ENCODE measurements at regions not wholly inside any gene's neighbourhood (a gene's known extent, or its start where the extent isn't known, plus 50 kb on each side); places are given as distances from the start of the nearest gene placed in this dataset.

- H3K36me3 ChIP-seq (ENCODE audit: control insufficient read depth, insufficient read depth, low read length): no peaks in the 10 kb centered on the region
- dilution Hi-C loops (cut with HindIII; ENCODE audit: low sequenced_read_pairs, unreplicated experiment): no loop called here
Observed at GRCh38 chr10:109237682-109238081, 685.6 kb downstream of the XPNPEP1 start.

More at GRCh38 chr10:109237682-109238081, 685.6 kb downstream of the XPNPEP1 start:
- H3K79me1 ChIP-seq (ENCODE audit: low read depth in 1 of 2, low read length in 2 of 2): no peaks in the 10 kb centered on the region
- H4K5ac ChIP-seq (ENCODE audit: low read depth, low read length): no peak overlapping the region
- no peak overlapping the region for H4K8ac ChIP-seq (ENCODE audit: low read depth in 2 of 2, low read length in 2 of 2)
- H3K27me3 ChIP-seq (ENCODE audit: control insufficient read depth, insufficient read depth, low read length): no peaks in the 10 kb centered on the region
- no peaks in the 10 kb centered on the region for H3K4me1 ChIP-seq (ENCODE audit: control insufficient read depth, insufficient read depth, low read length)
- H4K20me1 ChIP-seq (ENCODE audit: insufficient read depth, low read length): no peaks in the 10 kb centered on the region
- H2AK9ac ChIP-seq (replicated peaks; ENCODE audit: low read depth, low read length, poor library complexity): no peak overlapping the region
- H2BK120ac ChIP-seq (ENCODE audit: low read depth, low read length): no peak overlapping the region
- no peak overlapping the region for H3K4me3 ChIP-seq (ENCODE audit: insufficient read depth, low read depth, low read length)
- TF ChIP-seq ELK1 (IDR thresholded peaks at IDR 0.05; ENCODE audit: borderline replicate concordance, low read depth, low read length) (no peak), USF2 (IDR thresholded peaks at IDR 0.05; ENCODE audit: low read depth, low read length) (no peak), CTCF (conservative IDR thresholded peaks at IDR 0.05; ENCODE audit: low read depth, low read length) (no peak), MAZ (IDR thresholded peaks at IDR 0.05; ENCODE audit: borderline replicate concordance, low read depth, low read length) (no peak), SMC3 (IDR thresholded peaks at IDR 0.05; ENCODE audit: low read depth, low read length) (no peak), RAD21 (IDR thresholded peaks at IDR 0.05; ENCODE audit: low read length) (no peak), BHLHE40 (IDR thresholded peaks at IDR 0.05; ENCODE audit: low read depth, low read length) (no peak)
- H3K27ac ChIP-seq (ENCODE audit: insufficient read depth, low read length): no peak overlapping the region
- ChIA-PET POLR2A (ENCODE audit: unreplicated experiment) (no interaction called here), CTCF (no interaction called here)
- H3K23ac ChIP-seq (ENCODE audit: low read depth, low read length): no peak overlapping the region
- no peak overlapping the region for H3K4me2 ChIP-seq (ENCODE audit: low read depth, low read length)
- no peak overlapping the region for H2BK15ac ChIP-seq (ENCODE audit: low read depth, low read length)
- H4K91ac ChIP-seq (ENCODE audit: insufficient read depth, low read depth, low read length): no peak overlapping the region
- no peak overlapping the region for H3K4ac ChIP-seq (ENCODE audit: low read depth, low read length)
- no peak overlapping the region for H2AFZ ChIP-seq (replicated peaks; ENCODE audit: low read length, poor library complexity)
- in situ Hi-C loops (cut with MboI; ENCODE audit: low sequenced_read_pairs) (no loop called here), intact Hi-C loops (cut with micrococcal nuclease) (no loop called here)
- H3K9me1 ChIP-seq (ENCODE audit: insufficient read depth, low read length): peaks cover 5% of the 10 kb centered on the region; the same call in 1 of the 2 replicates
- no peak overlapping the region for H2AK5ac ChIP-seq (ENCODE audit: low read depth, low read length)
- no CpG with 5 or more reads among the region's 4 CpGs for WGBS, 2 experiments (ENCODE audit: extremely low coverage in 2 of 2, insufficient read length in 1 of 2)
- H3K18ac ChIP-seq (ENCODE audit: low read depth, low read length): no peak overlapping the region
- H3K56ac ChIP-seq (ENCODE audit: extremely low read depth, insufficient read depth, low read length): no peak overlapping the region
- DNase-seq (no peak), ATAC-seq (ENCODE audit: low read depth) (no peak)
- BruUV-seq (replicated peaks): no TSS peak
- H3K9me3 ChIP-seq (ENCODE audit: control insufficient read depth, insufficient read depth, low read length): no peaks in the 10 kb centered on the region
- H3K9ac ChIP-seq (ENCODE audit: low read depth, low read length): no peak overlapping the region
- H2BK5ac ChIP-seq (ENCODE audit: low read depth, low read length, poor library complexity, severe bottlenecking): no peak overlapping the region
- no peak overlapping the region for H3K14ac ChIP-seq (replicated peaks; ENCODE audit: low read depth, low read length)
- no peak overlapping the region for H2BK20ac ChIP-seq (ENCODE audit: low read depth, low read length)

Data from IMR-90 (cell line).